ENCODE measurements at regions not wholly inside any gene's neighbourhood (a gene's known extent, or its start where the extent isn't known, plus 50 kb on each side); places are given as distances from the start of the nearest gene placed in this dataset.
A peak's percentile ranks its signal among the peaks of the same experiment; 100 is the strongest.

DNA sequence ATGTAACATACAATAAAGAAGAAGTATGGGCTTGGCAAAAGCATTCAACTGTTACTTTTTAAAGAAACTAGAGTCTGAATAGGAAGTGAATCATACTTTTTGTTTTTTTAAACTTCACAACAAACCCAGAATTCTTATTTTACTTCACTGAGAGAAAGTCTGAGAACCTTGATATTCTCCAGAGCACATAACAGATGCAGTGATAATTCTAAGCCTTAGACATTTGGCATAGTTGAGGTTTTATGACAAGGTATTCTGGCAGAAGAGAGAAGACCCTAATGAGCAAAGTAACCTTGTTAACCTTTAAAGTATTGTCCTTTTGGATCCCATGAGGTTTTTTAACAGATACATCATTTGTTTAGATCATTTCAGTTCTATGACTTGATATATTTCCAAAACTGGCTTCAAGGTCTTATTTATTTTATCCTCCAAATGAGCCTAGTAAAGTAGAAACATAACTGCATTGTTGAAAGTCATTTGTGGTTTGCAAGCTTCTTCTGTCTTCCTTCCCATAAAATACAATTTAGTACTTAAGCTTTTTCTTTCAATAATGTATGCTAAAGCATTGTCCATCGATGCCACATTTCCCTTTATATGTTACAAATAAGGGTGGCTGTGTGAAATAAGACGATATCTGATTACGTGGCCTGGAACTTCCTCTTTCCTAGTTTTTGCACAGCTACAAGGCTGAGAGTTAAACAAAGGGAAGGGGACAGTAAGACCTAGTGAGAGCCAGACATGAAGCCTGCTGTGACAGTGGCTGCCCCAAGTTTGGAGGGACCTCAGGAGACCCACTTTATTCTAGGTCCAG lies 86.1 kb upstream of the ITPRID2 start:
- Histone ChIP-seq H3K9me3 (no peaks in the 10 kb centered on the region), H3K27me3 (no peaks in the 10 kb centered on the region), H3K4me1 (peaks cover 15 to 35% (median 32%) of the 10 kb centered on the region in 3 donors), H3K36me3 (no peaks in the 10 kb centered on the region), H3K4me3 (no peak overlapping the region), H3K27ac (peak overlapping the region in 3 of 4 donors; percentile 36 to 57 (median 48))
- ATAC-seq (peak in 3 of 4 donors; percentile 29 to 59 (median 49)), DNase-seq (no peak), FAIRE-seq (no peak)
- WGBS, 2 donors = 33 to 36% methylated on average over 3 of the region's 3 CpGs
- intact Hi-C loops (cut with DNase I) = no loop called here
- TF ChIP-seq, protein P1, sequence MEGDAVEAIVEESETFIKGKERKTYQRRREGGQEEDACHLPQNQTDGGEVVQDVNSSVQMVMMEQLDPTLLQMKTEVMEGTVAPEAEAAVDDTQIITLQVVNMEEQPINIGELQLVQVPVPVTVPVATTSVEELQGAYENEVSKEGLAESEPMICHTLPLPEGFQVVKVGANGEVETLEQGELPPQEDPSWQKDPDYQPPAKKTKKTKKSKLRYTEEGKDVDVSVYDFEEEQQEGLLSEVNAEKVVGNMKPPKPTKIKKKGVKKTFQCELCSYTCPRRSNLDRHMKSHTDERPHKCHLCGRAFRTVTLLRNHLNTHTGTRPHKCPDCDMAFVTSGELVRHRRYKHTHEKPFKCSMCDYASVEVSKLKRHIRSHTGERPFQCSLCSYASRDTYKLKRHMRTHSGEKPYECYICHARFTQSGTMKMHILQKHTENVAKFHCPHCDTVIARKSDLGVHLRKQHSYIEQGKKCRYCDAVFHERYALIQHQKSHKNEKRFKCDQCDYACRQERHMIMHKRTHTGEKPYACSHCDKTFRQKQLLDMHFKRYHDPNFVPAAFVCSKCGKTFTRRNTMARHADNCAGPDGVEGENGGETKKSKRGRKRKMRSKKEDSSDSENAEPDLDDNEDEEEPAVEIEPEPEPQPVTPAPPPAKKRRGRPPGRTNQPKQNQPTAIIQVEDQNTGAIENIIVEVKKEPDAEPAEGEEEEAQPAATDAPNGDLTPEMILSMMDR (IDR thresholded peaks at IDR 0.05) = no peak

DNA sequence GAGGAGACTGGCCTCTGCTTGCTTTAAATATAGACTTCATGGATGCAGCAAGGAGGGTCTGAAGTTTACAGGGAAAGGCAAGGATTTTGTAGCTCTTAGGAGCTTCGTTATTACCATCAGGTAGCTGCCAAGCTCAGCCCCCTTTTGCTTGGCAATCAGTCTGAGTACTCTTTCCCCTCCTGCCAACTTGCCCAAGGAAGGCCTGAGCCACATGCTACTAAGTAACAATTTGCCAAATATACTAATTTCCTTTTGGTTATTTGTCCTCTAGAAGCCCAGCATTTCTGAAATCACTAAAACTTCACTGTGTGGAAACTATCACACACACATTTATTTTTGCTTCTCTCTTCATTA lies 85.5 kb upstream of the ITPRID2 start:
- H3K27ac ChIP-seq = peak overlapping the region in 3 of 4 donors; percentile 36 to 57 (median 48)
- peaks cover 17 to 37% (median 34%) of the 10 kb centered on the region in 3 donors for H3K4me1 ChIP-seq
- no peaks in the 10 kb centered on the region for H3K36me3 ChIP-seq
- no peaks in the 10 kb centered on the region for H3K27me3 ChIP-seq
- intact Hi-C loops (cut with DNase I) = no loop called here
- 5 to 6% methylated on average over 1 of the region's 1 CpG for WGBS, 2 donors
- TF ChIP-seq, protein P1 (IDR thresholded peaks at IDR 0.05) = no peak
- peak in 1 of 4 donors; percentile 30 for ATAC-seq
- FAIRE-seq = no peak
- DNase-seq = no peak
- H3K4me3 ChIP-seq = no peak overlapping the region
- no peaks in the 10 kb centered on the region for H3K9me3 ChIP-seq

DNA sequence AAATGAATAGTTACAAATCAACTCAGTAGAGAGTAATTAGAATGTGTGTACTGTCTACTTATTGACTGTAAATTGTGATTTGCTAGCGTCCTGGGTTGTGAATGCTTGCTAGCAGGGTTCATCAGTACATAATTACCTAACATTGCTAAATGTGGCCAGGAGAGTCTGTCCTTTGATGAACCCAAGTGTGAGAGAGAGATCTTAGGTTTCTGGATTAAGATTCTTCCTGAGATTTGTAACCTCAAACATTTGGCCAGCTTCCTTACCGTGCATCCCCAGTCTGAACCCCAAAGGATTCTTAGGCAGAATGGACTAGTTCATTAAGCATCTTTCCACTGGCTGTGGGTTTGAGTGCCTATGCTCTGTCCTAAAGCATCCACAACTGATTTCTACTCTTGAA lies 84.0 kb upstream of the ITPRID2 start:
- WGBS, 2 donors = 78 to 84% methylated on average over 2 of the region's 2 CpGs
- Histone ChIP-seq H3K27me3 (no peaks in the 10 kb centered on the region), H3K9me3 (no peaks in the 10 kb centered on the region), H3K27ac (no peak overlapping the region), H3K4me1 (peaks cover 31 to 52% (median 48%) of the 10 kb centered on the region in 3 donors), H3K36me3 (no peaks in the 10 kb centered on the region), H3K4me3 (no peak overlapping the region)
- TF ChIP-seq, protein P1 (IDR thresholded peaks at IDR 0.05) = no peak
- ATAC-seq (no peak), DNase-seq (no peak), FAIRE-seq (no peak)
- intact Hi-C loops (cut with DNase I) = no loop called here

DNA sequence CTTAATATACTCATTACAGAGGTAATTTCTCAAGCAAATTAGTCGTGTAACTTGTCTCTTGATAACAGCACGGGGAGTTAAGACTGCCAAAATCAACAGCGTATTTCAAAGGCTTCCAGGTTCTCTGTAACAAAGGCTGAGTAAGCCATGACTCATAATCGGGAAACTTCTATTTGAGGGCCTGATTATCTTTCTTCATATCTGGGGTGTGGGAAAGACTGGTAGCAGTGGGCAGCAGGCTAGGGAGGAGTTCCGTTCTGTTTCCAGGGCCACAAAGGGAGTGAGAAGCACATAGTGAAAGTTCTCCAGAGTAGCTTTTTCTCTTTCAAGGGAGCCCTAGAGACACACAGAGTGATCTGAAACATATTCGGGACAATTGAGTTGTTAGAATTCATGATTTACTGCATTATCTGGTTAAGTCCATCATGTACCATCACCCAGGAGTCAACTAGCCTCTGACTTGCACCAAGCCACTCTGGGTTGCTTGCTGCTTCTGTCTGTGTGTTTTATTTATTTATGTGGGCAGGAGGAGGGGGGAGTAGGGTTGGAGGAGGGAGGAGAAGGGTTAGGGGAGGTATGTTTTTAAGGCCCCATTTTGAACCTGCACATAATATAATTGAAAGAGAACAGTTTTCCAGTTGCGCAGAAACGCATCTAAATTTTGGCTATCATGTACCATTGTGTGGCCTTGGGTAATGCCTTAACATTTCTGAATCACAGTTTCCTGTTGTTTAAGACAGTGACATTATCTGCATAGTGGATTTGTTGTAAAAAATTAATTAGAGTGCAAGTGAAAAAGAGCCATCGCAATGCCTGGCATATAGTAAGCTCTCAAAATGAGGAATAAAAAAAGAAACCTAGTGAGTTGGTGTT lies 80.5 kb upstream of the ITPRID2 start:
- DNase-seq (peak in 4 of 6 donors; percentile 43 to 78 (median 72)), ATAC-seq (peak; percentile 89 to 96 (median 94)), FAIRE-seq (peak; percentile 71)
- Histone ChIP-seq H3K4me1 (peaks cover 44 to 70% (median 55%) of the 10 kb centered on the region in 3 donors), H3K4me3 (peak overlapping the region in 1 of 4 donors; percentile 2), H3K27me3 (no peaks in the 10 kb centered on the region), H3K9me3 (no peaks in the 10 kb centered on the region), H3K27ac (peak overlapping the region; percentile 55 to 91 (median 75)), H3K36me3 (no peaks in the 10 kb centered on the region)
- intact Hi-C loops (cut with DNase I) = no loop called here
- WGBS, 2 donors = 16 to 19% methylated on average over 9 of the region's 9 CpGs
- TF ChIP-seq, protein P1 (IDR thresholded peaks at IDR 0.05) = no peak

Measured in pancreas (tissue), 10 donors.